ENCODE measurements at regions not wholly inside any gene's neighbourhood (a gene's known extent, or its start where the extent isn't known, plus 50 kb on each side); places are given as distances from the start of the nearest gene placed in this dataset.

DNA sequence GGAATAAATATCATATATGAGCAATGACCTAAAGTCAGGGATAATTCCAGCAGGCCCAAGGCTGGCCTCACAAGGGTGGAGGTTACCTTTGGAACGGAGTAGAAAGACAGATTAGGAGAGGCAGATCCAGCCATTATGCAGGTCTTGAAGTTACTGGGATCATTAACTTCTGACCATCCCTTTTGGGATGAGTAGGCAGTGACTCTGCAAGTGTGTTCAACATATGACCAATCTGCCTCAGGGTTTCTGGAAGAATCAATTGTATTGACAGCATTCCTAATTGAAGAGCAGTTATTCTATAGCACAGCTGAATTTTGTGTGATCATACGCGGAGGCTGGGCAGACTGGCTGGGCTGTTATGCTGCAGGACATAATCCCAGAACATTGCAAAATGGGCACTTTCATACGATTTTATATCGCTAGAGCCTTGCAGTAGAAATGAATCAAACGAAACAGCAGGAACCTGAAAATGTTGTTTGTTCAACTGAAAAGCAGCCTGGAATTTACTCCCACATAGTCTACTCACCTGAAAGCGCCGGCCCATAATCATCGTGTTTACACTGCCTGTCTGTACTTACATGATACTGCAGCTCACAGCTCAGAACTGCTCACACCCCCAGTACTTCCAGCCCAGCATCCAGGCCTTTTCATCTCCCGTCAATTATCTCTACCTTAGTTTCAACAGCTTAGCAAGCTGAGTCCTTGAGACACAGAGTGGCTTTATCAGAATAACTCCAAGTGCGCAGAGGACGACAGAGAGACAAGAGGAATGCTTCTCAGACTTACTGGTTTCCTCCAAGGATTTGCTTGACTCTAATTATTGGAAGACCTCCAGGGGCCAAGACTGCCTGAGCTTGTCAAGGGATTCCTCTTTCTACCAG is 556.1 kb downstream of the EFNB2 start:
- DNase-seq (ENCODE audit: low spot score): no peak

DNA sequence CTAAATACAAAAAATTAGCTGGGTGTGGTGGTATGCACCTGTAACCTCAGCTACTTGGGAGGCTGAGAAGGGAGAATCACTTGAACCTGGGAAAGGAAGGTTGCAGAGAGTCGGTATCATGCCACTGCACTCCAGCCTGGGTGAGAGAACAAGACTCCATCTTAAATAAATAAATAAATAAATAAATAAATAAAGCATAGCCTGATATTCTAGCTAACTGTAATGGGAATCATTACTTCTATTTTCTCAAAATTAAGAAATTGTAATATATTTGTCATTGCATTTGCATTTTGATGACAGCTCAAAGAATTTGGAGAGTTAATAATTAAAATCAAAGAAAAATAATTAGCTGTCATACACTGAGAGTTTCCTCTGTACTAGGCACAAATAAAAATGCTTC is 561.1 kb downstream of the EFNB2 start:
- DNase-seq (ENCODE audit: low spot score): no peak

DNA sequence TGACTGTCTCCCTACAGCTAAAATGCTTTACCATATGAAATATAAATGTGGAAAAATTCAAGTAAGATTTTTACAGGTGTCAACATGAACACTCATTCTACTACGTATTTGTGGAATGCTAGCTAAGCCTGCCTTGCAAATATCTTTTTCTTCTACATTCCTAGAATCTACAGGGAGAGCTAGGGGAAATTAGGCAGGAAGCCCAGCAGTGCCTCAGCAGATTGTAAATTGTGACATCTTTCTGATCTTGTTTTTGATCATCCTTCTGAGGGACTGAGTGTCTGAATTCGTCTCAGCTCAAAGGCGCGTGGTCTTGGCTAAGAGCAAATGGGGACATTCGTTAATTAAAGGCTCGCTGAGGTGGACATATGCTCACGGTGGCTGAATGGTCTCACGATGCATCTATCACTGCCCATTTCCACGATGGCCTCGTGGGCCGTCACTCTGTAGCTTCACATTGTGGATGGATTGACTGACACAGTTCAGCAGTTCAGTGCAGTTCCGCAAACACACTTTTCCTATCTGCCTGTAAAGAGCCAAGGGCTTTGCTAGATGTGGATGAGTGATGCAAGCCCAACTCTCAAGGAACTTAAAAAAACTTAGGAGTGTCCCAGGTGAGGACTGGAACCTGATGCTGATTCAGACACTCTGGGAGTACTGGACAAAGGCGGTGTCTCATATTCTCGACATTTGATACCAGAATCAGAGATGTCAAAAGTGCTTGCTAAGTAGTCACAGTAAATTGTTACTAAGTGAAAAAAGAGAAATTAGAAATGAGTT is 562.5 kb downstream of the EFNB2 start:
- no peak for DNase-seq (ENCODE audit: low spot score)

DNA sequence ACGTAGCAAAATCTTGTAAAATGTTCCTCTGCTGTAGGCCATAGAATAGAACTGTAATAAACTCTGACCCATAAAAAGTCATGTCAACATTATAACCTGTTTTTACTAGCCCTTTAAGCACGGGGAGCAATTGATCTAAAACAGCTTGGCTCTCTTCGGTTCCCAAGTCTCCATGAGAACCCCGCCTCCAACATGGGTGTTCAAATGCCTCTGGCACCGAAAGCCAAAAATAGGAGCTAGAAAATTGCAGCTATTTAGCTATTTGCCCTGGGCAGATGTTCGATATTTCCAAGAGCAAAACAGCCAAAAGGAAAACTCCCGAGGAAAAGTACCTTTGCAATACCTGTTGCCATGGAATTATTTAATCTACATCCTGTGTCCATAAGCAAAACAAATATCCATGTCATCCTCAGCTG is 563.1 kb downstream of the EFNB2 start:
- no peak for DNase-seq (ENCODE audit: low spot score)

DNA sequence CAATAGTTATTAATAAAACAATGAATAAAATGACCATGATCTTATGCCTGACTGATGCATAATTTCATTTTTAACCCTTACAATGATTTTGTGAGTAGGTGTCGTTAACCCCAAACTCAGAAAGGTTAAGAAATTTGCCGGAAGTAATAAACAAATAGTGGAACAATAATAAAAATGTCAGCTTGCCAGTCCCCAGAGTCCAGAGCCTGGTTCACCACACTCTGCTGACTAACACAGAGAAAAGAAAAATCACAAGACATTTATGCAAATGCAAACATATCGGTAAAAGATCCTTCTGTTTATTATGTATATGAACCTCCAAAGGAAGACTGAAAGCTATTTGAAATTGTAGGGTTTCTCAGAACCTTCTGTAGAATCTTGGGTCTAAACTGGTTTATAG is 563.7 kb downstream of the EFNB2 start:
- DNase-seq (ENCODE audit: low spot score): no peak

DNA sequence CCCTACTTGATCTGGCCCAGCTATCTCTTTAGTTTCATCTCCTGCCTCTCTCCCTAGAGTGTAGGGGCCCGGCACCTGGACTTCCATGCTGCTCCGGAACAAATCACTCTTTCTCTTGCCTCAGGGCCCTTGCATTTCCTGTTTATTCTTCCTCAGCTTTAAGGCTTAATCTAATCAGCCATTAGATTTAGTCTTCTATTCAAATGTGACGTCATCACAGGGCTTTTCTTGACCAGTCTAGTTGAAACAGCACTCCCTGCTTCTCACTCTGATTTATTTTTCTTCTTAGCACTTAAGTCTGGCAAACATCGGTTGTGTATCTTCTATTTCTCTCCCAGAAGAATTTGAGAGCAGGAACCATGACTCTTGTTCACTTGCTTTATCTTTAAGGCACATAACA is 564.1 kb downstream of the EFNB2 start:
- DNase-seq (ENCODE audit: low spot score): no peak

DNA sequence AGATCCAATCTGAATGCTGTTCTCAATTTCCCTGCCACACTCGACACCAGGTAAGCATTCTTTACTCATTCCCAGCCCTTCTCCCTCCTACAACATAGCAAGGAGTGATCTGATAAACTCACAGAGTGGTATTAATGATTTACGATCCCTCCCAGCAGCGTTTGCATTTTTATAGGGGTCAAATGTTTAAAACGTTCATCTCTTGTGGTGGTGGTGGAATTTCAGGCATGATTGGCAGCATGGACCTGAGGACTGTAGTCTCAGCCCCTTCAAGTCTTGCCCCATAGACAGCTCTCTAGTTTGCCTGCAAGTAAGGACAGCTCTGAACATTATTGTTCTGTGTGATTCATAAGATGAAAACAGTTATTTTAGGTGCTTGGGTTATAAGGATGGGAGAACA is 565.7 kb downstream of the EFNB2 start:
- no peak for DNase-seq (ENCODE audit: low spot score)

DNA sequence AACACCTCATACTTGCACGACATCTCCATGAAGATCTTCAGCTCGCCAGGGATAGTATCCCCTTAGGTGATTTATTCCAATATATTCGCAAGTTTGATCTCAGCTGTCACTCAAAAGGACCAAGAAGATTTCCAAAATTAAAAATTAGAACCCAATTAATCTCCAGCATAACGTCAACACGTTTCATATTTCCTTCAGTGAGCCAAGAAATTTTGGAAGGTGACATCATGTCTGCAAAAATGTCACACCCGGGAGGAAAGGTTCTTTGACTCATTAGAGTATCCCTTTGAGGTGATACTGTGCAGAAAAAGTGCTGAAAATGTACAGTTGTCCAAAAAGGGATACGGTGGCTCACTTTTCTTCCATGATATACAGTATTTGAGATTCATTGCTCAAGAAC is 569.6 kb downstream of the EFNB2 start:
- DNase-seq (ENCODE audit: low spot score): no peak

DNA sequence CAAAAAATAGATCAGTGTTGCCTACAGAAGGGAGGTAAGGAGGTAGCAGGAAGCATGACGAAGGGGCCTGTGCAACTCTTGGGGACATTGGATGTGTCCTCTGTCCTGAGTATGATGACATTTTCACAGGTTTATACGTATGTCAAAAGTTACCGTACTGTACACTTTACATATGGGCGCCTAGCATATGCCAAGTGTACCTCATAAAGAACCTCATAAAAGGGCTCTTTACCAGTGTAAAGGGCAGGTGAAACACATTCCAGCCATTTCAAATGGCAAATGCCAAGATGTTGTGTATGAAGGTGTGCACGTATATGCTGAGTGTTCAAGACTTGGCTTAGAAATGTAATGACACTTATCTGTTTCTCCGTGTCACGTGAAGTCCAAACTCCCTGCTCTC is 573.4 kb downstream of the EFNB2 start:
- no peak for DNase-seq (ENCODE audit: low spot score)

DNA sequence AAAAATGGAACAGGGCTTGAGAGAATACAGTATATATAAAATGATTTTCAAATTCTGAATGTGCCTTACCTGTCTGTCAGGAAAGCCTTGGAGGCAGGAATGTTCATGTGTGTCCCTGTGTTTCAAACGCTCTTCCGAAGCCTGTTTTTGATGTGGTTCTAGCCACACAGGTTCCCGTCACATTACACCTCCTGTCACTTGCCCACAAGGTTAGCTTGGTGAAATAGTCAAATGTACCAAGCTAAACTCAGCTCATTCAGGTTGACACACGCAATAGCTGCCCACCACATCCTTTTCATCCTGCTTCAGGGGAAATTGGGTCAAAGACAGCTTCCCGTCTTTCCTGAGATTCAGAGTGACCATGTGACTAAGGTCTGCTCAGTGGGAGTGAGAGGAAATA is 574.0 kb downstream of the EFNB2 start:
- DNase-seq (ENCODE audit: low spot score): no peak

DNA sequence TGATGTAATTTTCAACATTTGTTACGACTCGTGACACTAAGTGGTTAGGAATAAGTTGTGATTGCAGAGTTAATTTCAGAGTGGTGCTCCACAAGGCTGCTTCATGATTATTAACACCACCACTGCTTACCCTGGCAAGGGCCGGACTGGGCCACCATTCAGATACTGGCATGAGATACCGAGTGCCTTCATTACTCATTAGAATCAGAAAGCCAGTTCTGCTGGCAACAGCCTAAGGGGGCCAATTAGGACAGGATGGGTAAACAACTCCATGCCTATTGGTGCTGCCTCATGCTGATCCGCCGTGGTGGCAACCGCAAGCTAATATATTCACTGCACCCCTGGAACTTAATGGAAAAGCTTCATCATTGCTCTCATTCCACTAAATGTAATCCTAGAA is 575.1 kb downstream of the EFNB2 start:
- no peak for DNase-seq (ENCODE audit: low spot score)

DNA sequence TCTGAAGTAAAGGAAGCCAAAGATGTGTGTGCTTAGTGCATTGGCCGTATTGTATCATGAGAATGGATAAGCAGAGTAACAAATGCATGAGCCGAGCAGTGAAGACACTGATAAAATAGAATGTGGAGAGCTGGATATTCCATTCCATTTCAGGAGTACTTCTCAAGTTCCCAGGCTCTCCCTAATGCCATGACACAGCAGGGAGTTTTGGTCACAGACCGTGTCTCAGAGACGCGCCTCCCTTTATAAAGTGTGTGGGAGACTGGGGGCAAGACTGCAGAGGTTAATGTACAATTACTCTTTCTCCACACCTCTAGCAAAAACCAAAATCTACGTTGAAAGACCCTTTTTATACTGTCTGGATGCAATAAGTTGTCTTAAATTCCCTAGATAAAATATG is 575.6 kb downstream of the EFNB2 start:
- no peak for DNase-seq (ENCODE audit: low spot score)

DNA sequence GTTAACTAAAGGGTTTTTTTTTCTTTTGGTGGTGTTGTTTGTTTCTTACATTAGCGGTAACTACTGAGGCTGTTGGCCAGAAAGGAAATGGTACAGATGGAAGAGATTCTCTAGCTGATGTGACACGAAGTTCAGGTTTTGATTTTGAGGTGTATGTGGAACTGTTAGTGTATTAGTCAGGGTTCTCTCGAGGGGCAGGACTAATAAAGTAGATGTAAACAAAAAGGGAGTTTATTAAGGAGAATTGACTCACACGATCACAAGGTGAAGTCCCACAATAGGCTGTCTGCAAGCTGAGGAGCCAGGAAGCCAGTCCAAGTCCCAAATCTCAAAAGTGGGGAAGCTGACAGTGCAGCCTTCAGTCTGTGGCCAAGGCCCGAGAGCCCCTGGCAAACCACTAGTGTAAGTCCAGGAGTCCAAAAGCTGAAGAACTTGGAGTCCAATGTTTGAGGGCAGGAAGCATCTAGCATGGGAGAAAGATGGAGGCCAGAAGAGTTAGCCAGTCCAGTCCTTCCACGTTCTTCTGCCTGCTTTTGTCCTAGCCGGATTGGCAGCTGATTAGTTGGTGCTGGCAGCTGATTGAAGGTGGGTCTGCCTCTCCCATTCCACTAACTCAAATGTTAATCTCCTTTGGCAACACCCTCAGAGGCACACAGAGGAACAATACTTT is 577.6 kb downstream of the EFNB2 start:
- DNase-seq (ENCODE audit: low spot score): no peak

DNA sequence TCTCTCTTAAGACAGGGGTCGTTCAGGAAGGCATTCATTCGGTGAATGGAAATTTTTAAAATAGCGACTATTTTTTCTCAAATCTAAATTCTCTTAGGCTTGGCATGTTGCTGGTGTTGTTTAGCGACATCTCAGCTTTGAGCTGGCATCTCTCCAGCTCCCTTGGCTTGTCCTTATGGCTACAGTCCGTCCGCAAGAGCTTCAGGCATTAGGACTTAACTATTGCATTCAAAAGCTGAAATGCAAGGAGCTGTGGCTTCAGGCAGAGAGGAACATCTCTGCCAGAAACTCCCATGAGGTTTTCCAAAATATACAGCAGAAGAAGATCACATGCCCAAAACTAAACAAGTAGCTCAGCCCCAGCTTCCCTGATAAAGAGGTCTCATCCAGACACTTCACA is 578.5 kb downstream of the EFNB2 start:
- no peak for DNase-seq (ENCODE audit: low spot score)

DNA sequence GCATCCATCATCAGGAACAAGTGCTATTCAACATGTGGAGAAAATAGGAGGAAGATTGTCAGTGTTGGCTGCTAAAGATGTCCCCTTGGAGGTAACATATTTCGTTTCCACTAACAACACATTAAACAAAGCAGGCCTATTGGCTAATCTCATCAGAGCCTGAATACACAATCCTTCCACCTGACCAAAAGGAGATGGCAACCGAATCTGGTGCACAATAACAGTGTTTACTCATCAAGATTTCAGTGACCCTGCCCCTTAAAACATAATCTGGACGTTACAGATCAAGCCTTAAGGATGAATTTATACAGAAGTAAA is 582.5 kb downstream of the EFNB2 start:
- DNase-seq (ENCODE audit: low spot score): no peak

DNA sequence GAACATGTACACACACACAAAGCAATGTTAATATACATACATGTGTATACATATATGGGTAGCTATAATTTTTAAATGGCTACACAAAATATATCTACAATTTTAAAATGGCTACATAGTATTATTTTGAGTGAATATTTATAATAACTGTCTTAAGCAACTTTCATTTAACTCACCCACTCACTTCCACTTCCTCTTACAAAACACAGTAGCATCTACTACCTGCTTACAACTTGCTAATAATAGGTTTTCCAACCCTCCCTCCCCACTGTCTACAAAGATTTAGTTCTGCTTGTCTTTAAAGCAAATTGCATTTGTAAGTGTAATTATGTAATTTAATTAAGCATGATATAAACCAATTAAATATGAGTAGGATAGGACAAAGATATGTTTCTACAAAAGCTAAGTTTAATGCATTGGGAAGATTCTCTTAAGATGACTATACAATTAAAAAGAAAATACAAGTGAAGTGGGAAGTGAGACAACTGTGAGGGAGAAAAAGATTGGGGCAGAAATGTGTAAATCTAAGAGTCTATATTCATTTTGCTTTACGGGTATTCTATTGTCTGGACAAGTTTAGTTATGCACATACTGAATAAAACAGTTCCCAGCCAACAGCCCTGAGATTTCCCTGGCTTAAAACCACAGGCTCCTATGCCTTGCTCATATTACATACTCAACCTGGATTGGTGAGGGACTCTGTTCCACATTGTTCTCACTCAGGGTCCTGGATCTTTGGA is 583.1 kb downstream of the EFNB2 start:
- DNase-seq (ENCODE audit: low spot score): no peak

DNA sequence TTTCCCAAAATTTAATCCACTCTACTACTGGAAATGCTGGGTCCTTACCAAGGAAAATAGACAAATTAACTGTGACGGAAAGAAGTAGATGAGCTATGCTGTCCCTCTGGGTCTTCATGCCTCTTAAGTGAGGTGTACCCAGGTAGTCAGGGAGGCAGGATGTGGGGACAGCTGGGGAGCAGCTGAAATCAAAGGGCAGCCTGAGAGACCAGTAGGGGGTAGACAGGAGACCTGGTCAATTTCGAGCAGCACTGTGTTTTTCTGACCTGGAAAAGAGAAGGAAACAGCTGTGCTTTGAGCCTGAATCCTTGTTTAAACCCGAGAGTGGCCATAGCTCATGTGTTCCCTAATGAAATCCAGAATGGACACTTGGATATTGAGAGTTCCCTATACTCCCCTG is 587.3 kb downstream of the EFNB2 start:
- DNase-seq (ENCODE audit: low spot score): no peak

DNA sequence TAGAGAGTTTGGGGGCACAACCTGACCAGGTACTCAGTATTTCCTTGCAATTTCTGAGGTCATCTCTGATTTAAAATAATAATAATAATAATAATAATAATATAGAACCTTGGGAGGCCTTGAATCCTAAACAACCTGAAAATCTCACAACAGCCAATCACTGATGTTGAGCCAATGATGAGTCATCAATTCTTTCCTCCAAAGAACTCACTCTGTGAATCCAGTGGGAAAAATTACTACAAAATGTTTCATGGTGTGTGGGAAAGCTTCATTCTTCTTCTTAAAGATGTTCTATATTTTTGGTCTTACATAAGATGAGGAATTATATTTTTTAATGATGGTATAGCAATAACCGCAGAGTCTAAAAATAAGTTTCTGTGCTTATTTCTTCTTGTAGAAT is 594.6 kb downstream of the EFNB2 start:
- no peak for DNase-seq (ENCODE audit: low spot score)

DNA sequence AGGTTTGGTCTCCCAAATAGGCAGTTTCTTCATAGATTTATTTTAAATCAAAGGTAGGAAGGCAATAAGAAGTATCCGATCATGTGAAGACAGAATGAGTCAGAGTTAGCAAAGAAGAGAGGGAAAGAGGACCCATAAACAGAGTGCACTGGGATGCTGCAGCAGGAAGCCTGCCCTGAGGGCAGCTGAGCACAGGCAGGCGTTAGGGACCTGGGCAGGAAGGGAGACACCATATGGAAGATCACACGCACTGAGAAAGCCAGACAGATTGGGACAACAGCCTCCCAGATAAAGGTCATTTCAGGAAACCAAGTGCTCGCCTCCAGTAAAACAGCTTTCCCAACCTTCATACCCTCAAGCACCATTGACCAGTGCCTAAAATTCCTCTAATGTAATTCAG is 598.0 kb downstream of the EFNB2 start:
- no peak for DNase-seq (ENCODE audit: low spot score)

DNA sequence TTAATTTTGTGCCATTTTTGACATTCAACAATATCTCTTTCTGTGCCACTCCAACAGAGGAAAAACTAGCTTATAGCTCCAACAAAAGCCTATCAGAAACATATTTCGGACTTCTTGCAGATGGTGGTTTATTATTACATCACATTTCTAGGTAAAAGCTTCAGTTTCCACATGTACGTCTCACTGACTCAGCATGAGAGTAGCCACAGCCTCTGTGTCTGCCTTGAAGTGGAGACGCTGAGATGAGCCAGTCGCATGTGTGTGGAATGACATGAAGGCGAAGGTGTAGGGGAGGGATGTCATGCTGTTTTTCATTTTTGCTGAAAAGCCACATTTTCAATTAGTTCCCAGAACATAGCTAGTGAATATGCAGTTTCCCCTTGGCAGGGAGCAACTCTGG is 598.6 kb downstream of the EFNB2 start:
- no peak for DNase-seq (ENCODE audit: low spot score)

DNA sequence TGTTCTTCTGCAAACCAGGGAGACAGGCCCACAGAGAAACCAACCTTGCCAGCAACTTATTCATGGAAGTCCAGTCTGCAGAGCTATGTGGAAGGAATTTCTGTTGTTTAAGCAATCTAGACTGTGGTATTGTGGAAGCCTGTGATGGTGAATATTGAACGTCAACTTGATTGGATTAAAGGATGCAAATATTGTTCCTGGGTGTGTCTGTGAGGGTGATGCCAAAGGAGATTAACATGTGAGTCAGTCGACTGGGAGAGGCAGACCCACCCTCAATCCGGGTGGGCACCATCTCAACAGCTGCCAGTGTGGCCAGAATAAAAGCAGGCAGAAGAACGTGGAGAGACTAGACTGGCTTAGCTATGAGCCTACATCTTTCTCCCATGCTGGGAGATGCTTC is 606.0 kb downstream of the EFNB2 start:
- DNase-seq (ENCODE audit: low spot score): no peak

DNA sequence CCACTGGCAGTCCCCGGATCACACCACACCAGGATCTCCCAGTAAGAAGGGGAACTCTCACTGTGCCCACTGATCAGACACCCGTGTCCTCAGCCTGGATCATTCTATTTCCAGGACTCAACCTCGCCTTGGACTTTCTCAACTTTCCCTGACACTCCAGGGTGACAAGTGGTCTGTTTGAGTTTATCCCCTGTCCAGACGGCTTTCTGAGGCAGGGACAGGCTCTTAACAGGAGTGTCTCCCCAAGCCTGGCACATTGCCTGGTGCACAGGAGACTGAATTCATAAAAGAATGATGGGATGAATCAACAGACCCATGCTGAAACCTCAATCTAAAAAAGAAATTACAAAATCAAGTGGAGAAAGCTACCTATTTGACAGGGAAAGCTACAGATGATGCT is 606.6 kb downstream of the EFNB2 start:
- no peak for DNase-seq (ENCODE audit: low spot score)

DNA sequence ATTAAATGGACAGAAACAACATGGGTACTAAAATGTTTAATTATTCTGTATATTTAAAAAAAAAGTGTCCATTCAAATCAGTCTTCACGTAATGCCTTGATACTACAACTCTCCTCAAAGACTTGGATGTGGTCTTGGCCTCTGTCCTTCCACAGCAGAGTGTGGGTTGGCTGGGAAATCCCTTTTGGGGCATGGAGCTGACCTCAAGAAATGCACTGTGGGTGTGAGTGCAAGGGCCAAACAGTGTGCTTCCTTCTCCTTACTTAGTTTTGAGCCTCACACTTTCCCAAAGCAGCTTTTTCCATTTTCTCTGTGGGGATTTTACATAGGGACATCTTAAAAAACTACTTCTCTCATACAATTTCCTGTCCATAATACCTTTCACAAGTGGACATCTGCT is 607.4 kb downstream of the EFNB2 start:
- no peak for DNase-seq (ENCODE audit: low spot score)

Data from hematopoietic multipotent progenitor cell treated with erythropoietin and hydrocortisone succinate and interleukin-3 and kit ligand, for 17 days (in vitro differentiated cells).